GM18517 (cell line): ENCODE measurements at regions not wholly inside any gene's neighbourhood (a gene's known extent, or its start where the extent isn't known, plus 50 kb on each side); places are given as distances from the start of the nearest gene placed in this dataset.
"Not testable (repeated sequence)": the region's sequence is repeated elsewhere in the genome, so short reads cannot be mapped to it uniquely, and the experiment has no call there.

ENCODE experiments used
- ATAC-seq: cut with Tn5 transposase; IDR thresholded peaks from one replicate; pipeline ENCODE4 v1.9.1; 2021; ENCODE audit warnings: mild to moderate bottlenecking, moderate library complexity; ENCODE audit not compliant: unreplicated experiment

- ATAC-seq, result no peak
These were observed 102.6 kb downstream of the LHFPL1 start for GRCh38 chrX:112577146-112577545.

- no peak for ATAC-seq
These were observed 108.3 kb downstream of the LHFPL1 start for GRCh38 chrX:112571388-112571787.

- ATAC-seq, result no peak
These were observed 123.9 kb downstream of the LHFPL1 start for GRCh38 chrX:112555831-112556230.

- ATAC-seq, result no peak
These were observed 134.7 kb downstream of the LHFPL1 start for GRCh38 chrX:112545051-112545450.

- no peak for ATAC-seq
These were observed 143.2 kb downstream of the LHFPL1 start for GRCh38 chrX:112536544-112536943.

GRCh38 chrX:112527903-112528302 is 151.8 kb downstream of the LHFPL1 start:
- no peak for ATAC-seq

GRCh38 chrX:112521676-112522075 is 158.1 kb downstream of the LHFPL1 start:
- ATAC-seq, result no peak

- no peak for ATAC-seq
These were observed 159.6 kb downstream of the LHFPL1 start for GRCh38 chrX:112520124-112520523.

- ATAC-seq, result no peak
These were observed 166.6 kb downstream of the LHFPL1 start for GRCh38 chrX:112513154-112513553.

- no peak for ATAC-seq
These were observed 167.2 kb downstream of the LHFPL1 start for GRCh38 chrX:112512509-112512908.

- ATAC-seq, result no peak
These were observed 169.1 kb downstream of the LHFPL1 start for GRCh38 chrX:112510629-112511028.

- no peak for ATAC-seq
These were observed 202.1 kb downstream of the LHFPL1 start for GRCh38 chrX:112477653-112478052.

GRCh38 chrX:112473654-112474053 is 206.1 kb downstream of the LHFPL1 start:
- no peak for ATAC-seq

- no peak for ATAC-seq
These were observed 209.2 kb downstream of the LHFPL1 start for GRCh38 chrX:112470551-112470950.

GRCh38 chrX:112461949-112462450 is 217.7 kb downstream of the LHFPL1 start:
- not testable (repeated sequence) for ATAC-seq

- ATAC-seq, result no peak
These were observed 221.9 kb downstream of the LHFPL1 start for GRCh38 chrX:112457788-112458187.

- no peak for ATAC-seq
These were observed 228.9 kb downstream of the LHFPL1 start for GRCh38 chrX:112450810-112451209.

- ATAC-seq, result no peak
These were observed 239.5 kb downstream of the LHFPL1 start for GRCh38 chrX:112440277-112440676.

GRCh38 chrX:112424166-112424565 is 255.6 kb downstream of the LHFPL1 start:
- ATAC-seq, result no peak

GRCh38 chrX:112391313-112391712 is 288.4 kb downstream of the LHFPL1 start:
- ATAC-seq, result no peak

GRCh38 chrX:112381649-112382298 is 298.0 kb downstream of the LHFPL1 start:
- not testable (repeated sequence) for ATAC-seq

- ATAC-seq, result no peak
These were observed 298.1 kb upstream of the TRPC5 start for GRCh38 chrX:112380541-112381278.
